ENCODE measurements at regions not wholly inside any gene's neighbourhood (a gene's known extent, or its start where the extent isn't known, plus 50 kb on each side); places are given as distances from the start of the nearest gene placed in this dataset.

GRCh38 chr14:71359823-71360222 is 452.6 kb downstream of the PCNX1 start:
- no peaks in the 10 kb centered on the region for H3K27me3 ChIP-seq
- WGBS, 5 donors = 84 to 94% (median 89%) methylated on average over 3 of the region's 3 CpGs
- intact Hi-C loops (cut with DNase I; ENCODE audit: low total_unique reads) = no loop called here
- no peak for DNase-seq
- H3K36me3 ChIP-seq = no peaks in the 10 kb centered on the region
- TF ChIP-seq CTCF (IDR thresholded peaks at IDR 0.05) (no peak), POLR2A (IDR thresholded peaks at IDR 0.05) (no peak), POLR2AphosphoS5 (IDR thresholded peaks at IDR 0.05) (no peak), EP300 (IDR thresholded peaks at IDR 0.05) (no peak)
- no peaks in the 10 kb centered on the region for H3K9me3 ChIP-seq
- peaks cover 9 to 64% (median 39%) of the 10 kb centered on the region in 4 donors for H3K4me1 ChIP-seq
- no peak overlapping the region for H3K4me3 ChIP-seq
- peak overlapping the region in 1 of 5 donors; percentile 80 for H3K27ac ChIP-seq

- Histone ChIP-seq H3K36me3 (no peaks in the 10 kb centered on the region), H3K4me1 (peaks cover 6 to 49% (median 29%) of the 10 kb centered on the region in 4 donors), H3K27me3 (no peaks in the 10 kb centered on the region), H3K9me3 (no peaks in the 10 kb centered on the region), H3K27ac (peak overlapping the region in 2 of 5 donors; percentile 6 to 75), H3K4me3 (no peak overlapping the region)
- TF ChIP-seq EP300 (IDR thresholded peaks at IDR 0.05) (no peak), POLR2AphosphoS5 (IDR thresholded peaks at IDR 0.05) (no peak), POLR2A (IDR thresholded peaks at IDR 0.05) (no peak), CTCF (IDR thresholded peaks at IDR 0.05) (no peak)
- 52 to 64% (median 53%) methylated on average over 3 of the region's 3 CpGs for WGBS, 5 donors
- intact Hi-C loops (cut with DNase I; ENCODE audit: low total_unique reads) = no loop called here
- DNase-seq = no peak
Observed at GRCh38 chr14:71361336-71361735, 454.1 kb downstream of the PCNX1 start.

- WGBS, 5 donors = 94 to 99% (median 97%) methylated on average over 8 of the region's 8 CpGs
- TF ChIP-seq POLR2AphosphoS5 (IDR thresholded peaks at IDR 0.05) (no peak), EP300 (IDR thresholded peaks at IDR 0.05) (no peak), CTCF (IDR thresholded peaks at IDR 0.05) (no peak), POLR2A (IDR thresholded peaks at IDR 0.05) (no peak)
- H3K4me3 ChIP-seq = no peak overlapping the region
- intact Hi-C loops (cut with DNase I; ENCODE audit: low total_unique reads) = no loop called here
- H3K9me3 ChIP-seq = no peaks in the 10 kb centered on the region
- peak overlapping the region in 2 of 5 donors; percentile 6 to 75 for H3K27ac ChIP-seq
- no peaks in the 10 kb centered on the region for H3K27me3 ChIP-seq
- no peaks in the 10 kb centered on the region for H3K36me3 ChIP-seq
- DNase-seq = no peak
- H3K4me1 ChIP-seq = peaks cover 6 to 45% (median 27%) of the 10 kb centered on the region in 4 donors
Observed at GRCh38 chr14:71361874-71362273, 454.6 kb downstream of the PCNX1 start.

DNA sequence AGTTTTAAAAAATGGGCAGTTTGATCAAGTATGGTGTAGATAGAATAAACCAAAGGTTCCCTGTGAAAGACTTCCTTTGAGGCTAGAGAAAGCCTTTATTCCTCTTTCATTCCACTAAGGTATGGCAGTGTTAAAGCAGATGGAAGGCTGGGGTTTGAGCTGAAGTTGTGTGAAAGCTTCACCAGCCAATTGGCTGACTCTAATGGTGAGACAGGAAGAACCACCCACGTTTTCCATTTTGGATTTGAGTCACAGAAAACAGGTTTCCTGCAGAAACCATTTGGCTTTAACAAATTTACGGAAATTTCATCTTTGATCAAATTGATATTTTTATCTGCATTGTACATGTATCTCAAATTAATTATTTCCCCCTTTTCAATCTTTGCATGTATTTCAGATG is 455.0 kb downstream of the PCNX1 start:
- WGBS, 5 donors = 62 to 77% (median 76%) methylated on average over 2 of the region's 2 CpGs
- H3K27ac ChIP-seq = peak overlapping the region in 1 of 5 donors; percentile 75
- intact Hi-C loops (cut with DNase I; ENCODE audit: low total_unique reads) = no loop called here

More for the DNA sequence above, 455.0 kb downstream of the PCNX1 start:
- no peaks in the 10 kb centered on the region for H3K9me3 ChIP-seq
- no peak for DNase-seq
- H3K4me1 ChIP-seq = peaks cover 6 to 45% (median 25%) of the 10 kb centered on the region in 4 donors
- no peak overlapping the region for H3K4me3 ChIP-seq
- no peaks in the 10 kb centered on the region for H3K27me3 ChIP-seq
- no peak for TF ChIP-seq CTCF (IDR thresholded peaks at IDR 0.05)
- TF ChIP-seq EP300 (IDR thresholded peaks at IDR 0.05) = no peak
- TF ChIP-seq POLR2A (IDR thresholded peaks at IDR 0.05) = no peak
- no peak for TF ChIP-seq POLR2AphosphoS5 (IDR thresholded peaks at IDR 0.05)
- H3K36me3 ChIP-seq = no peaks in the 10 kb centered on the region

Data from stomach (tissue), 8 donors.